RWPE1 (cell line): ENCODE measurements at regions not wholly inside any gene's neighbourhood (a gene's known extent, or its start where the extent isn't known, plus 50 kb on each side); places are given as distances from the start of the nearest gene placed in this dataset.

Experiments
- CTCF ChIA-PET: fragments of 350-600 bp; sonication (Branson Sonifier 250); formaldehyde crosslinking; extraction: SDS; loops from one replicate; lab custom pipeline; 2021; lab: Yijun Ruan, JAX
- POLR2A ChIA-PET: fragments of 400-600 bp; formaldehyde crosslinking; extraction: SDS; loops from one replicate; lab custom pipeline; 2020; ENCODE audit warnings: antibody characterized with exemption; ENCODE audit not compliant: low non-redundant PET; lab: Yijun Ruan, JAX
- DNase-seq: peaks from one replicate; pipeline ENCODE4 v3.0.0; 2012; ENCODE audit warnings: low spot score
- H3K27ac ChIP-seq: fragments of 450-650 bp; 2 replicates; pipeline ENCODE4 v1.5.1; 2017
- TF ChIP-seq, protein P1 (sequence below): fragments of 450-650 bp; conservative IDR thresholded peaks from 2 replicates; pipeline ENCODE4 v1.5.1; 2017; ENCODE audit warnings: low read depth, mild to moderate bottlenecking

GRCh38 chr10:22483132-22483531 lies 137.8 kb downstream of the SPAG6 start:
- ChIA-PET POLR2A (interaction anchor here (0.6 kb wide), 1 partner anchor 18 kb away, joined by 5 read pairs; no protein-coding TSS in a partner anchor), CTCF (no interaction called here)
- TF ChIP-seq, protein P1, sequence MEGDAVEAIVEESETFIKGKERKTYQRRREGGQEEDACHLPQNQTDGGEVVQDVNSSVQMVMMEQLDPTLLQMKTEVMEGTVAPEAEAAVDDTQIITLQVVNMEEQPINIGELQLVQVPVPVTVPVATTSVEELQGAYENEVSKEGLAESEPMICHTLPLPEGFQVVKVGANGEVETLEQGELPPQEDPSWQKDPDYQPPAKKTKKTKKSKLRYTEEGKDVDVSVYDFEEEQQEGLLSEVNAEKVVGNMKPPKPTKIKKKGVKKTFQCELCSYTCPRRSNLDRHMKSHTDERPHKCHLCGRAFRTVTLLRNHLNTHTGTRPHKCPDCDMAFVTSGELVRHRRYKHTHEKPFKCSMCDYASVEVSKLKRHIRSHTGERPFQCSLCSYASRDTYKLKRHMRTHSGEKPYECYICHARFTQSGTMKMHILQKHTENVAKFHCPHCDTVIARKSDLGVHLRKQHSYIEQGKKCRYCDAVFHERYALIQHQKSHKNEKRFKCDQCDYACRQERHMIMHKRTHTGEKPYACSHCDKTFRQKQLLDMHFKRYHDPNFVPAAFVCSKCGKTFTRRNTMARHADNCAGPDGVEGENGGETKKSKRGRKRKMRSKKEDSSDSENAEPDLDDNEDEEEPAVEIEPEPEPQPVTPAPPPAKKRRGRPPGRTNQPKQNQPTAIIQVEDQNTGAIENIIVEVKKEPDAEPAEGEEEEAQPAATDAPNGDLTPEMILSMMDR: no peak
- DNase-seq: no peak
- H3K27ac ChIP-seq: no peak overlapping the region
